Mucosa of descending colon (tissue), 3 donors: ENCODE measurements at regions not wholly inside any gene's neighbourhood (a gene's known extent, or its start where the extent isn't known, plus 50 kb on each side); places are given as distances from the start of the nearest gene placed in this dataset.

Experiments
- ATAC-seq: fragments of 200-7000 bp; cut with Tn5 transposase; one replicate; pipeline ENCODE4 v1.9.1; 2020; ENCODE audit warnings: mild to moderate bottlenecking, moderate library complexity
- DNase-seq, 3 donors: peaks; one replicate each; pipeline ENCODE4 v3.0.0-alpha.2; 2020
- H3K36me3 ChIP-seq: fragments of 200-600 bp; one replicate; pipeline ENCODE4 v1.8.0; 2021; ENCODE audit warnings: low read depth, mild to moderate bottlenecking
- H3K4me1 ChIP-seq: fragments of 200-600 bp; one replicate; pipeline ENCODE4 v1.8.0; 2021; ENCODE audit warnings: low read depth, mild to moderate bottlenecking
- H3K4me3 ChIP-seq: fragments of 200-600 bp; one replicate; pipeline ENCODE4 v1.8.0; 2021; ENCODE audit warnings: mild to moderate bottlenecking
- H3K9me3 ChIP-seq: fragments of 200-600 bp; one replicate; pipeline ENCODE4 v1.8.0; 2021; ENCODE audit warnings: mild to moderate bottlenecking
- intact Hi-C, 2 donors: fragments of 100-400 bp; cut with DNase I in 1 of 2; cut with micrococcal nuclease in 1 of 2; formaldehyde crosslinking; loops; one replicate each; pipeline versions ENCODE4 v1.11.0 to v1.11.1; 2022; cut with DNase I, micrococcal nuclease
- TF ChIP-seq, protein P1 (sequence below): fragments of 200-600 bp; IDR thresholded peaks from one replicate; pipeline ENCODE4 v1.8.0; 2022; ENCODE audit warnings: antibody characterized with exemption, mild to moderate bottlenecking
- donor health status: DM: no; HTN: no; CAD: no; lungs with moderate emphysema.
- donor health status: DM: no; HTN: no; CAD: no.
- donor health status: DM: no; HTN: yes; CAD: no.

DNA sequence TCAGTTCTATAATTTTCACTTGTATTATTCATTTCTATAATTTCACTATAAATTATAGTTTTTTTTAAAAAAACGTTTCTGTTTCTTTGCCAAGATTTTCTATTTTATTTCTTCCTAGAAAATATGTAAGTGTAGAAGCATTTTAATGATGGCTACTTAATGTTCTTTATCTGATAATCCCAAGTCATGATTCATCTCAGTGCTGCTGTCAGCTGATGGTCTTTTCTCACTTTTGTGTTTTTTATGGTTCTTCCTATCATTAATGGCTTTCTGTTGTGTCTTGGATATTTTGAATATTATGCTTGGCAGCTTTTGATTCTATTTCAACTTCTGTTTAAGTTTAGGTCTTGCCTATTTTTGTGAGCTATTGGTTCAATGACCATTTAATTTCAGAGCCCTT lies 268.6 kb downstream of the BAMBI start:
- no peak for ATAC-seq
- intact Hi-C loops, result no loop called here
- no peak for DNase-seq
- H3K9me3 ChIP-seq, result no peaks in the 10 kb centered on the region
- H3K4me1 ChIP-seq, result no peaks in the 10 kb centered on the region
- no peak overlapping the region for H3K4me3 ChIP-seq
- TF ChIP-seq, protein P1, sequence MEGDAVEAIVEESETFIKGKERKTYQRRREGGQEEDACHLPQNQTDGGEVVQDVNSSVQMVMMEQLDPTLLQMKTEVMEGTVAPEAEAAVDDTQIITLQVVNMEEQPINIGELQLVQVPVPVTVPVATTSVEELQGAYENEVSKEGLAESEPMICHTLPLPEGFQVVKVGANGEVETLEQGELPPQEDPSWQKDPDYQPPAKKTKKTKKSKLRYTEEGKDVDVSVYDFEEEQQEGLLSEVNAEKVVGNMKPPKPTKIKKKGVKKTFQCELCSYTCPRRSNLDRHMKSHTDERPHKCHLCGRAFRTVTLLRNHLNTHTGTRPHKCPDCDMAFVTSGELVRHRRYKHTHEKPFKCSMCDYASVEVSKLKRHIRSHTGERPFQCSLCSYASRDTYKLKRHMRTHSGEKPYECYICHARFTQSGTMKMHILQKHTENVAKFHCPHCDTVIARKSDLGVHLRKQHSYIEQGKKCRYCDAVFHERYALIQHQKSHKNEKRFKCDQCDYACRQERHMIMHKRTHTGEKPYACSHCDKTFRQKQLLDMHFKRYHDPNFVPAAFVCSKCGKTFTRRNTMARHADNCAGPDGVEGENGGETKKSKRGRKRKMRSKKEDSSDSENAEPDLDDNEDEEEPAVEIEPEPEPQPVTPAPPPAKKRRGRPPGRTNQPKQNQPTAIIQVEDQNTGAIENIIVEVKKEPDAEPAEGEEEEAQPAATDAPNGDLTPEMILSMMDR, result no peak
- no peaks in the 10 kb centered on the region for H3K36me3 ChIP-seq

DNA sequence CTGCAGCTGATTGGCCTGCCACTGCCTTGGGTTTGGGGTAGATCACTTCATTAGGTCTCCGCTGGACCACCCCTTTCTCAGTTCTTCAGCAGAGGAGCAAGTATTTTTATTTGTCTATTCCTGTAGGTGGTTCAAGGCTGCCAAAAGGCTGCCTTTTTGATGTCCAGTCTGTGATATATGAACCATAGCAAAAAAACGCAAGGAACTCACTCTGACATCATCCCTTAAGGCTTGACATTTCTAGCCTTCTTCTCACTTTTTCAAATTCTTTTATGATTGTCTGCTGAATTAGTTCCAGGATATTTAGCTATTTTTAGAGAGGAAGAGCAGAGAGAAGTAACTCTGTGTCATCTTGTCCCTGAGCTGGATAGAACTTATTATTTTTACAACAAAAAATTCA lies 269.2 kb downstream of the BAMBI start:
- Histone ChIP-seq H3K4me1 (no peaks in the 10 kb centered on the region), H3K36me3 (no peaks in the 10 kb centered on the region), H3K4me3 (no peak overlapping the region), H3K9me3 (no peaks in the 10 kb centered on the region)
- DNase-seq (no peak), ATAC-seq (no peak)
- TF ChIP-seq, protein P1, result no peak
- intact Hi-C loops, result no loop called here

DNA sequence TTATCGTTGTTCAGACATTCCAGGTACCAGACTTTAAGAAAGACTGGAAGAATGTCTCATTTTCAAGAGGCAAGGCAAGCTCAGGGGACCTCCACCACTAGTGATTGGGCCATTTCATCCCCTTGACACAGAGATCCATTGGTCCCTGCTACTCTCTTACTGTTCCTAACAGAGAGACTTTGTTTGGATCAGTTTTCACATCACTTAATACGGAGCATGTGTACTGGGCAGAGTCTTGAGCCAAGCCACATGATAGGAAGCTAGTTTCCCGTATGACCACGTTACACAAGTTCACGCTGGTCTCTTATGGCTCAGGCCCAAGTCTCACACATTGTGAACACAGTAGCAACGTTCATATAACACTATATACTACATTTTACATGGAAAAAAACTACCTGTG lies 269.9 kb downstream of the BAMBI start:
- TF ChIP-seq, protein P1, result no peak
- H3K4me1 ChIP-seq, result no peaks in the 10 kb centered on the region
- H3K36me3 ChIP-seq, result no peaks in the 10 kb centered on the region
- H3K4me3 ChIP-seq, result no peak overlapping the region
- H3K9me3 ChIP-seq, result no peaks in the 10 kb centered on the region
- intact Hi-C loops, result no loop called here
- DNase-seq (no peak), ATAC-seq (no peak)

DNA sequence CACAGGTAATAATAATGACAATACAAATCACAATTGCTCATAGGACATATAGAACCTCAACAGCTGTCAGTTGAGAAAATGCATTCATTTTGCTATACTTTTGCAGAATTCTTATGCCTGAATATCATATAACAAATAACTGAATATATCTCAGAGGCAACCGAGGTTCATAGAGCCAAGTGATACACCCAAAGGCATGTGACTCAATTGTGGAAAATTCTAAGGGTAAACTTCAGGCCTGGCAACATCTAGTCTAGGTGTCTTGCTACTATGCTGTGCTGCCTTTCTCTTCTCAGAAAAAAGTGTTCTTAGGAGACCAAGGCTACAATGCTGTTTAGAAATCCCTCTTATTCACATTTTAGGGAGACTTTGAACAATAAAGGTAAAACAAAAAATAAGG lies 270.7 kb downstream of the BAMBI start:
- DNase-seq, result no peak
- H3K9me3 ChIP-seq, result no peaks in the 10 kb centered on the region
- H3K36me3 ChIP-seq, result no peaks in the 10 kb centered on the region
- H3K4me1 ChIP-seq, result no peaks in the 10 kb centered on the region
- H3K4me3 ChIP-seq, result no peak overlapping the region
- intact Hi-C loops, result no loop called here
- TF ChIP-seq, protein P1, result no peak
- ATAC-seq, result no peak

DNA sequence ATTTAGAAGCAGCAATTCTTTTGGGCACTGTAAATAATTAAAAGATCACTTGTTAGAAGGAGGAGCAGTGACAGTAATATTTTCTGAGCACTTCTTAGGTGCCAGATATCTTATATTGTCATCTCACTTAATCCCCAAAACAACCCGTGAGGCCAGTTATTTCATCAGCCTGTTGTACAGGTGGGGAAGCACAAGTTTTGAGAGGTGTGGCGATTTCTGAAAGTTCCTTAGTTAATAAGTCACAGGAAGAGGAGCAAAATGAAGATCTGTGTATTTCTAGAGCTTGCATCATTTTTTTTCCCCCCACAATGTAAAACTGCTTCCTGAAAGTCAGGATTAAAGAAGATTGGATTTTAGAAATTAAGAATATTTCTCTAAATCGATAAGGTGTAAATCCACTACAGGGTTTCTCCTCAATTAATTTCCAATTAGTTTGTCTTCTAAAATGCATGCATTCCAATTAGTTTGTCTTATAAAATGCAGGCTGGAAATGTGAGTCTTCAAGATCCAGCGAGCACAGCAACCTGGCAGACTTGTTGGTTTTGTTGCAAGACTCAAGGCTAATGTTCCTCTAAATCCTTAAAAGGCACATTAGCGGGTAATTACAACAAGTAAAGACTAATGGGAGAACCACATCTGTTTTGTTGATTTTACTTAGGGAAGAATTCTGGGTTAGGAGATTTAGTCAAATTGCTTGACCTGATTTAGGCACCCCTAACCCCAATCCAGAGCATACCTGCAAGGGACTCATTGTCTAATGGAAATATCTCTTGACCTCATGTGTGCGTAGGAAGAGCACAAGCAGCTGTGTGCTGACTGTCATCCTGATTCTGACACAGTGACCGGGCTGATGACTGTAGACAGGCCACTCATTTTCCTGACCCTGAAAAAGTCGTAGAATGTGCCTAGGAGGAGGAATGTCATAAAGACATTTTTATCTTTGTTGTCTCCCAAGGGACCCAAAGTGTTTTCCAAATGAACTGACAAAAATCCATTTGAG lies 272.0 kb downstream of the BAMBI start:
- TF ChIP-seq, protein P1, result no peak
- no peak overlapping the region for H3K4me3 ChIP-seq
- H3K9me3 ChIP-seq, result no peaks in the 10 kb centered on the region
- DNase-seq, result no peak
- no peak for ATAC-seq
- no peaks in the 10 kb centered on the region for H3K36me3 ChIP-seq
- intact Hi-C loops, result no loop called here
- no peaks in the 10 kb centered on the region for H3K4me1 ChIP-seq
